ENCODE measurements at regions not wholly inside any gene's neighbourhood (a gene's known extent, or its start where the extent isn't known, plus 50 kb on each side); places are given as distances from the start of the nearest gene placed in this dataset.

DNA sequence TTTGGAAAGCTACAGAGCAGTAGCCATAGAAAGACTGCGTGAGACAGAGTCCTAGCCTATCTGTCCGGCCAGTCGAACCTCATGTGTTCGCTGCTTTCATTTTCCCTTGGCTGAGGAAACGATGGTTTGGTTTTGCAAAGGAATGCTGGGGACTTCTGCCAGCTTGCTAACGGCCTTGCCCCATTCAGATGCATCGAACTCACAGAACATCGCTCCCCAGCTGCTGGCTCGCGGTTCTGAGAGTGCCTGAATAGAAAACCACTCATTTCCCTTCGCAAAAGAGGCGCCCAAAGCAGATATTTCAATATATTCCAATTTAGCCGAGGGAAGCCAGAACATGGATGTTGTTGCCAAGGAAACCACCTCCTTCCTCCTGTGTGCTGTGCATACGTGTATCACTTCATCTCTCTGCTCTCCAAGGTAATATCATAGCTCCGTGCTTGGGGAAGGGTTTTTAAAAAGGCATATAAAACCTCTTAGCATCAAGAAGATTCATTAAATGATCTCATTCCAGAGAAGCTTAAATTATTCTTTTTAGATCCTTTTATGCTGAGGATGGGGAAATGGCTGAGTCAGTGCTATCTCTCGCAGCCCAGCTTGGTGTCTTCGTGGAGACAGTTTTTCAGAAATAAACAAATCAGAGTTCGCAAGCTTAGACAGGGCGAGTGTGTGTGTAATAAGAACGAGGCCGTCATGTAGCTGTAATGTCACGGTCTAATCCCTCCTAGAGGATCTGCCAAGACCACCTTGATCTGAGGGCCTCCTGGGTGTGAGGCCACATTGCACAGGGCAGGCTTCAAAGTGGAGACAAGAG lies 215.2 kb downstream of the RPS24 start:
- DNase-seq (ENCODE audit: low read depth), result no peak

DNA sequence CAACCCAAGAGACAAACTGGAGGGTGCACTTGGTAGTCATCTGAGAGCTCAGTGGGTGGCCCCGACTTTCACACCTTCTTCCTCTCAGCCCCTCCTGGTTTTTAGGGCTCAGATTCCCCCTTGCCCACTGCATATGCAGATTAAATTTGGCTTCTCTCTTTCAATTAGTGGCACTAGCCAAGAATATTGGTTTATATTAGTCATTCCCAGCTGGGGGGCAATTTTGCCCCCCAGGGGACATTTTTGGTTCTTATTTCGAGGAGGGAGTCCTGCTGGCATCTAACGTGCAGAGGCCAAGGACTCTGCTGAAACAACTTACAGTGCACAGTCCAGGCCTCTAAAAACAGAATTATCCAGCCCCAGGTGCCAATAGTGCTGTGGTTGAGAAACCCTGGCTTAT lies 216.0 kb downstream of the RPS24 start:
- DNase-seq (ENCODE audit: low read depth), result no peak

DNA sequence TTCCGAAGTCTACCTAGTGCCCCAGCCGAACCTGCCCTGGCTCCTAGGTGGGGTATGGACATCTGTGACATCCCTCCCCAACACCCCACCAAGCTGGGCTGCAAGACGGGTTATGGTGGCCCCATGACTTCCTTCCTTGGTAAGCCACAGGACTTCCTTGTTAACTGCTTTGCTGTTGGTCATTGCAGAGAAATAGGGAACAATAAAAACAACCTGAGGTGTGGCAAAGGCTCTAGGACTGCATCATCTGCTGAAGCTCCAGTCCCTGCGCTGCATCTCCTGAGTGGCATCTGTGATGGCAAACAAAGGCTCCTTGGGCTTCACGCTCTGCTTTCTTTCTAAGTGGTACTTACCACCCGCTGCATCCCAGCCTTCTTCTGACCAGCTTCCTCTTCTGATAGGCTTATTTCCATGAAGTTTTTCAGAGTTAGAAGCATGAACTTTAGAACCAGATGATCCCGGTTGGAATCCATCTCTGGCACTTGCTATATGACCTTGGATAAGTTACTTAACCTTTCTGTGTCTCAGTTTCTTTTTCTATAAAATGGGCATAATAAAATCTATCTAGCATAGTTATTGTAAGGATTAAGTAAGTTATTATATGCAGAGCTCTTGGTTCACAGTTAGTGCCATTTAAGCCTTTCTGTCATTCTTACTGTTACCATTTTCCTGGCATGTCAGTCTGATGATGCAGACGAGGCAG lies 216.8 kb downstream of the RPS24 start:
- DNase-seq (ENCODE audit: low read depth), result no peak

DNA sequence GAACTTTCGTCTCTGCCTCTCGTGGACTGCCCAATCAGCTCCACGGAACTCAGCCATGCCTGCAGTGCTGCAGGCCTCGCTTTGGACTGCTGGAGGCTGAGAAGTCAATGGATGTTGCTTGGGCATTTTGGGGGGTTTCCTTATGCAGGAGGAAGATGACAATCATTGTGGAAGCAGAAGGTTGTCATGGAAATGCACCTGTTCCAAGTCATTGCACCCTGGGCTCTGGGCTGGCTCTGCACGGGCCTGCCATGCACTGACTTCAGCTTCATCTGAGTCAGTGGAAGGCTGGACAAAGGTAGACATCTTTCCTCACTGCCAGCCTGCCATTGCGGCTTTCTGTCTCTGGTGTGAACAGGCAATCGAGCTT lies 217.3 kb downstream of the RPS24 start:
- no peak for DNase-seq (ENCODE audit: low read depth)

DNA sequence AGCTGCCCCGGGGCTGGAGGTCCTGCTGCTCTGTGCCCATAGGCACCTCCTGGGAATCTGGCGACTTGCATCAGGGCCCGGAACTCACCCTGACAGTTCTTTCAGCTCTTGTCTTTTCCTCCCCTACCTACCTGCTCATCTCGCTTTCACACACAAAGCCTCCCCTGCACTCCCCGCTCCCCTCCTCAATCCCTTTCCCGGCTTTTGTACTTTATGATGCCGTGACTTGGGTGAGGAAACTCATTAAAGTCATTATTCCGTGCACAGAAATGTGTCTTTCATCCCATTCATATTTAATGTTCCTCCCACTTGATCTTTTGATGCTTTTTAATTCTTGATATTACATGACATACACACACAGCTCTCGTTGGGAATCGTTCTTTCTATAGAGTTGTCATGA lies 218.6 kb downstream of the RPS24 start:
- no peak for DNase-seq (ENCODE audit: low read depth)

DNA sequence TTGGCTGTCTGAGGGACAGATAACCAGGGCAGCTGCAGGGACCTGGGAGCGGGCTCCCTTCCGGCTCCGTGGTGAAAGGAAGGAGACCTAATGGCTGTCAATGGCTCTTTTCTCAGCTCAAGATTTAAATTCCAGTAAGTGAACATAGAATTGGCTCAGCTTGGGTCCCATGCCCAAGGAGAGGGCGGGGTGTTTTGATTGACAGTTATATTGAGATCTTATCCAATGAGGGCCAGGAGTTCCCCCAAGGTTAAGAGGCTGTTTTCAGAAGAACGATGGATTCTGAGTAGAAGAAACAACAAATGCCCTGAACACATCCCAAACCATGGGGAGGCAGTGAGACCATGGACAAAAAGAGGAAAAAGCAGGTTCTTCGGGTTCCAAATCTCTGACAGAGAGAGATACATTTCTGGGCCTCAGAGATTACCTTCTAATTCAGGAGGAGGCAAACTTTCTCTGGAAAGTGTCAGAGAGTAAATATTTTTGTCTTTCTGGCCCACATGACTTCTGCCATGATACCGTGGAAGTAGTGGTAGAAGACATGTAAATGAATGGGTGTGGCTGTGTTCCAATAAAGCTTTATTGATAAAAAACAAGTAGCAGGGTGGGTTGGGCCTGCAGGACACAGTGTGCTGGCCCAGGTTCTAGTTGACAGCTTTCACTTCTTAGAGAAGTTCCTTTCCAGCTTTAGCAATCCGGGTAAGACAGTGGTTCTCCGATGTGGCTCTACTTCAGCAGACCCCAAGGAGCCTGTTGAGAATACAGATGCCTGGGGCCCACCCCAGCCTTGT lies 219.6 kb downstream of the RPS24 start:
- no peak for DNase-seq (ENCODE audit: low read depth)

DNA sequence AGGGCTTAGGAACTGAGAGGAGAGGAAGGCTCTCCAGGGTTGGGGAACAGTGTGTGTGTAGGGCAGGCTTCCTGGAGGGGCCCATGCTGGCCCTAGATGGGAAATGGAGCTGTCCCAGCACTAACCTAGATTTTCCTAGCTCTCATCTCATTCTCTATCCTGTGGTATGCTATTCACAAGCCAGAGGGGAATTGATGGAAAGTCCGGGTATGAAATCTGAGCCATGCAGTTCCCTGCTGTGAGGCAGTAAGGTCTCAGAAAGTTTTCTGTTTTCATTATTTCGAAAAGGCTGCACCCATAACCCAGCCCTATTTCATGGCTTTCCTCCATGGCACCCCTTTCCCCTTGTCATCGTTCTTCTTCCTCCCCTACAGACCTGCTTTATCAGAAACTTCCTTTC lies 220.3 kb downstream of the RPS24 start:
- no peak for DNase-seq (ENCODE audit: low read depth)

DNA sequence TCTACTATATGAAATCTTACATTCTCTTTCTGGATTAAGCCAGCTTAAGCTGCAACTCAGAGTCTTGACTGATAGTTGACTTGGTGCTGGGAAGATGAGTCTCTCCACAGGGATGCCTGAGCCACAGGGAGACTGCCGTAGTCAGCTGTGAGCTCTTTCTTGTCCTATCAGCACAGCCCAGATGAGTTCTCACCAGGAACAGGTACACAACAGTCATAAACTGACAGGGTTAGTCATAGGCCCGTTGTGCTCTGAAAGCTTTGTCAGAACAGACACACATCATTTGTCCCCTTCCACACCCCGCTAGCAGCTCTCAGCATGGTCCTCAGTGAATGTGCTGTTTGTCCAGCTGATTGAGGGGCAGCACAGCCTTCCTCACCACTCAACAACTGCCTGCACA lies 221.6 kb downstream of the RPS24 start:
- DNase-seq (ENCODE audit: low read depth), result no peak

DNA sequence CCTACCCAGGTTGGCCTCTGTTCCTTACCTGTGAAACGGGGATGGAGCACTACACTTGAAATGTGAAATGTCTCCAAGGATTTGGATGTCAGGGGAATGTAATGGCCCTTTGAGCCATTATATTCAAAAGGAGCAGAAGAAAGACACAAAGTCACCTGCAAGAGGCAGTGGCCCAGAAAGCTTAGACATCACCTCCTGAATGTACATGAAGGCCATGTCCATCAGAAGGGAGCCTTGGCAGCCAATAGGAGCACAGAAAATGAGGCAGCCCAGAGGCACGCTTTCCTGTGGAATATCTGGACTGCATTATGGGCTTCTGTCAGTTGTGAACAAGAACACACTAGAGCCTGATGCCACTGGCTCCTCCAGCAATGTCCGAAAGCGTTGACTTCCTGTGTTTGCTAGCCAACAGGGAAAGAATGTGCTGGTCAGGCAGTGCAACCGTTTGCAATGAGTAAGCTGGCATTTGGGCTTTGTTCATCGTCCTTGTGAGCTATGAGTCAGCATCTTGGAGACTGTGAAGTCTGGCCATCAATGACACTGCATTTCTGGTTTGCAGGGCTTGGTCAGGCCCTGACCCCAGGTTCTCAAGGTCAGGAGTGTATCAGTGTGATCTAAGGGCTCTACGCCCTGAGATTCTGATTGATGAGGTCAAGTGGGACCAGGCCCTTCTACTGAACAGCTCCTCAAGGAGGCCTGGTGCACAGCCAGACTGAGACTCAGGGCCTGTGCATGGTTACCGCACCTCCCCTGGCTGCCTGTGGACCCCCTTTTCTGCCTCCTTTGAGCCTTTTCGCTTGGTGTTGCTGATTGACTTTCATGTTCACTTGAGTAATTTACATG lies 222.4 kb downstream of the RPS24 start:
- DNase-seq (ENCODE audit: low read depth), result peak; percentile 92

DNA sequence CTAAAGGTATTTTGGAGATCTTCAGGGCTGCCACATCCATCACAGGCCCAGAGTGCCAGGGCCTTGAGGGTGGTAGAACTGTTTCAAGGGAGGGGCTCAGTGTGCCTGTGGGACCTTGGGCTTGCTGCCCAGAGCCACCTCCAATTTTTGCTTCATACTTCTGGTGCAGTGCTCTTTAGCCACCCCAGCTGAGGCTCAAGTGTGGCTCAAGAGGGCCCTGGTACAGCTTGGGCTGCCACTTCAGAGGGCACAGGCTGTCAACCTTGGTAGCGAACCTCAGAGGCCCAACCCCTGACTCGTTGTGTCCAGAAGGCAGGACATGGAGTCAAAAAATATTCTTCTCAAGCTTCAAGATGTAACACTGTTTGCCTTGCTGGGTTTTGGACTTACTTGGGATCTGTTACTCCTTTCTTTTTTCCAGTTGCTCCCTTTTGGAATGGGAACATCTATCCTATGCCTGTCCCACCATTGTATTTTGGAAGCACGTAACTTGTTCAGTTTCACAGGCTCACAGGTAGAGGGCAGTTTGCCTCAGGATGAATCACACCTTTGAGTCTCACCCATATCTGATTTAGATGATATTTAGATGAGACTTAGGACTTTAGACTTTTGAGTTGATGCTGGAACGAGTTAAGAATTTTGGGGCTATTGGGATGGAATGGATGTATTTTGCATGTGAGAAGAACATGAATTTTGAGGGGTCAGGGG lies 224.8 kb downstream of the RPS24 start:
- no peak for DNase-seq (ENCODE audit: low read depth)

DNA sequence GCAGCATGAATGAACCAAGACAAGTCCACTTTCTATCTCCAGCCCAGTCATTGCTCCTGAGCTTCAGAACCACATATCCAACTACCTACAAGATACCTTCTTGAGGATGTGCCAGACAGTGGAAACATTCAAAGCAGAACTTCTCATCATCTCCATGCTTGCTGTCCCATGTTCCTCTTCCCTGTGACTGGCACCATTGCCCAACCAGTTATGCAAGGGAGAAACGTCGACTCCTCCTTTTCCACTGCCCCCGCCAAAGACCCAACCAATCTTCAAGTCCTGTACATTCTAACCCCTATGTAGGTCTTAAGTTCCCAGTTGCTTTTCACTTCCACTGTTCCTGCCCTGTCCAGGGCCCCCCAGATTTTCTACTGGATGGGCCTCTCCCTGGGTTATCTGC lies 225.7 kb downstream of the RPS24 start:
- no peak for DNase-seq (ENCODE audit: low read depth)

DNA sequence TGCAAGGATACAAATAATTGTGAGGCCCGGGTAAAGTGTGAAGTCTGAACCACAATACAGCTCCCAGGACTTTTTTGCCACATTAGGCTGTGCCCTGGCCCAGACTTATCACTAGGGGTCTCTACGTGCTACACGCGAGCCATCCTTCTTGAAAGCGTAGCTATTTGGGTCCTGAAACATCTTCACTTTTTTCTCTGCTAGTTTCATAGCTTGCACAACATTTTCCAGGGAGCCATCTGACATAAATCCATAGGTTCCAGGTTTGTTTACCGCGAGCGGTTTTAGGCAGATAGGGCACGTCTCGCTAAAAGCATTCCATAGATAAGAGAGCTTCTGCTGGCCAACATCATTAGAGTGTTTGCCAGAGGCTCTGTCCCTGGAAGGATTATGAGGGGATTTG lies 226.5 kb downstream of the RPS24 start:
- no peak for DNase-seq (ENCODE audit: low read depth)

DNA sequence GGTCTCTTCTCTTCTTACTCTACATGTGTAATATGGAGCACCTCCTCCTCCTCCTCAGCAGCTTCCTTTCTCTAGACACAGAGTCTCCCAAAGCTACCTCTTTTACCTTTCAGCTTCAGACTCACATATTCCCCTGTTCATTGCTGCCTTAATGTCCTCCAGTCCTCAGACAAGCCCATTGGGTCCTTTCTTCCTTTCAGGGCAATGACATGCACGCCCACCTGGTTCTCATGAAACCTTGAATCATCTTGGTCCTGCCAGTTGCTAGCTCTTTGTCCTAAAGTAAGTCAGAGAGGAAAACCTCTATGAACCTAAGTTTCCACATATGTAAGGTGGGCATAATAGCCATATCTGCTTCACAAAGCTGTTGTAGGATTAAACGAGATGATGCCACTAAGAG lies 227.0 kb downstream of the RPS24 start:
- no peak for DNase-seq (ENCODE audit: low read depth)

DNA sequence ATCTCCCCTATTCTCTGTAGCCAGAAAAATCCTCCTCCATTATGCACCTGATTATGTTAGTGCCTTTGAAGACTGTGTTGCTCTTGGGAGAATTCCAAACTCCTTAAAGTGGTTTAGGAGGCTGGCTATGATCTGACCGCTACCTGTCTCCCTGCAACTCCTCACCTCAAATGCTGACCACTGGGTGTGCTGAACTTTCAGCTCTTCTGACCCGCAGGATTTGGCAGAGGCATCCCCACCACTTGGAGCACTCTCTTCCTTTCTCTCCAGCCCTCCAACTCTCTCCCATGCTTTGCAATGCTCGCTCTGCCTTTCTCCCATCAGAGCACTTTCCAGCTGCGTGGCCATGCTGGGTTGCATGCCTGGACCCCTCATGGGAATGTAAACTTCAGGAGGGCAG lies 227.6 kb downstream of the RPS24 start:
- DNase-seq (ENCODE audit: low read depth), result no peak

DNA sequence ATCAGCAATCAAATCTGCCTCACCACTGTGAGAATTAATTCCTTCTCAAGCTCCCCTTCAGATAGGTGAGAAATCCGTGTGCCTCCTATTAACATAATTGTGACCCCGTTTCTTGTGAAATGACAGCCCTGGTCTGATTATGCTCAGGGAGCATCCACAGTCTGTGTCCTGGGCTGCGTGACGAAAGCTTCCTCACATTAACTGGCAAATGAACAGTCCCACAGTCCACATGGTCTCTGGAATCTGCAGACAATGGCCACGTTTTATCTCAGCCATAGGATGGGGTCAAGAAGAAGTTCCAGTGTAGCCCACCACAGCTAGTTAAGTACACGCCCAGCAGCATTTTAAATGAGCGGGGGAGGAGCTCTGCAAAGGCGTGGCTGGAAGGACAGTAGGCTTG lies 229.2 kb downstream of the RPS24 start:
- no peak for DNase-seq (ENCODE audit: low read depth)

DNA sequence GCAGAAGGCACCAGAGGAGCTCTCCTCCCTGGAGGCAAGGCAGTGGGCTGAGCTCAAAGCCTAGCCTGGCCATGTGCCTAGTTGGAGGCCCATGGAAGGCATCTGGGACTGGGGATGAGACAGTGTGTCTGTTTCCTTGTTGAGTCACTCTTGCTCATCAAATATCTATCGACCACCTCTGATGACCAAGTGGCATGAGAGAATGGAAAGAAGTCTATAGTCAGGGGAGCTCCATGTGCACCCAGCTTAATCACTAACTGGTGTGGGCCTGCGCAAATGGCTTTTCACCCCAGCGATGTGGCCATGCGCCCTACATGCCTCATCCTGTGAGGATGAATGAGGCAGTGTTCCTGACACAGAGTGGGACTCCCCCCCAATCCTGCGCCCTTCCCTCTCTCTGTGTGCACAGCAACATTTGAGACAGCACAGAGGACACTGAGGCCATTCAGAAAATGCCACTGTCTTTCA lies 229.9 kb downstream of the RPS24 start:
- DNase-seq (ENCODE audit: low read depth), result no peak

DNA sequence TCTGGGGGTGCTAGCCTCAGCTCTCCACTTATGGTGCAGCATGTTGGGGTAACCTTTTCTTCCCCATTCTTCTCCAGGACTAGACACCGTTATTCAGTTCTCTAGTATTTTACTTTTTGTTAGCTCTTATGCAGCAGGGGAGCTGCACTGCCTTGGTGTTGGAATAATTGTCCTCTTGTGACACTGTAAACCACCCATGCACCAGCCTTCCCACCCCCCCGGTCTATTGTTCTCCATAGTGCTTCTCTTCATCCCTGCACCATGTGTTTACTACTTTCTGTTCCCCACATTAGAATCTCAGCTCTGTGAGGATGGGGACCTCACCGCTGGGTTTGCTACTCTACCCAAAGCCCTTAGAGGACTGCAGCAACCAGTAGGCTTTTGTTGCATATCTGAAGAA lies 230.7 kb downstream of the RPS24 start:
- DNase-seq (ENCODE audit: low read depth), result no peak

DNA sequence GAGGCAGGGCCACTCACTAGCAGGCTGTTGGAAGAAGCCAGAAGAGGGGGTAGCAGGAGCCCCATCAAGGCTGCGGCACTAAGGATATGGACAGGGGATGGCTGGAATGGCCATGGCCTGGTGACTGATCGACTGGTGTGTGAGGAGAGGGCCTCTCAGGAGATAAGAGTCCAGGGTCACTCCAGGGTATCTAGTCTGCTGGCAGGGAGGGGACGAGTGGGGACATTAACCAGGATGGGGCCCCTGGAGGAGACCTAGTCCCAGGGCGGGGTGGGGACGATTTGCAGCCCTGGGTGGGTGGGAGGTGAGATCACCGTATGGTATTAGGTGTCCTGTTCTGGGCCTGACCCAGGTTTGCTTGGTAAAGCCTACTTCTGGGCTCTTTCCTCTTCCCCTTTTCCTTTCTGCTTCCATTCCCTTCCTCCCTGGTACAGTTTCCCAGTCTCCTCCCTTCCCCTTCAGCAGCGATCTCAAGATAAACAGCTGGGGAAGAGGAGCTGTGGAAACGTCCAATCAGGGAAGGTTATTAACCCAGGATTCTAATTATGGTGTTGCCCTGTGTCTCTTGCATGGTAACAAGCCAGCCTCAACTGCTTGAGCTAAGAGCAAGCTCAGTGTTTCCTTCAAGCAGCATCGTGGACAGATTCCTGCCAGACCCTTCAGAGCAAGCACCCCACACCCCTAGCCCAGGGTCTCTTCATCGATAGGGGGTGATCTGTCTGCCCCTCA lies 233.2 kb downstream of the RPS24 start:
- DNase-seq (ENCODE audit: low read depth), result no peak

DNA sequence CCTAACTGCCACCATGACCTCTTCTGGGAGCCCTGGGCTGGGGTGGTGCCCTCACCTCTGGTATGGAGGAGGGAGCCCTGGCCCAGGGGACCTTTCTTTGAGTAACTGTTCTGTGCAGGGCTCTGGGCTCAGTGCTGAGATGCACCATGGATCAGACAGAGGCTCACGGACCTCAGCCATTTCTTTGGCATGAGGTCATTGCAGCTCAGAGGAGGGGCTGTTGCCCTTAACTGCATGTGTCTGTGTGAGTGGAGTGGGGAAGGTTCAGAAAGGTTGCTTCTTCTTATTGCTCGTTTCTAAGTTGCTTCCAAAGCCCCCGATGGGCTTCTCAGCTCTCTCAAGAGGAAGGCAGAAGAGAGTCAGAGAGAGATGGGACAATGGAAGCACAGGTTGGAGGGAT lies 233.9 kb downstream of the RPS24 start:
- no peak for DNase-seq (ENCODE audit: low read depth)

DNA sequence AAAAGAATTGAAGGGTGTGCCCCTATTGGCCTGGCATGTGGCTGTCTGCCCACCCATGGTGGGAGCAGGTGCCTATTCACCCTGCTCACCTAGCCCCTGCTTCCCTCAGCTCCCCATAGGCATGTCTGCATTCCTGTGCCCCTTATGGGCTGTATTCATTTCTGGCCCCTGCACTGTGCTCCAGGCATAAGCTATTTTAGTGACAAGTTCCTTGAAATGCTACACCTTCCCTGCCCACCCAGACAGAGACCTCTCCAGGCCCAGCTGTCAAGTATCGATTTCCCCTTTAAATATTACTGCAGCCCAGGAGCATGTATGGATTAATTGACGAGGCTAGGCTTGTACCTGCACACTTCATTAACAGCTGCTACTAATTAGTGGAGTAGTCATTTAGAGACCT lies 235.4 kb downstream of the RPS24 start:
- DNase-seq (ENCODE audit: low read depth), result no peak

DNA sequence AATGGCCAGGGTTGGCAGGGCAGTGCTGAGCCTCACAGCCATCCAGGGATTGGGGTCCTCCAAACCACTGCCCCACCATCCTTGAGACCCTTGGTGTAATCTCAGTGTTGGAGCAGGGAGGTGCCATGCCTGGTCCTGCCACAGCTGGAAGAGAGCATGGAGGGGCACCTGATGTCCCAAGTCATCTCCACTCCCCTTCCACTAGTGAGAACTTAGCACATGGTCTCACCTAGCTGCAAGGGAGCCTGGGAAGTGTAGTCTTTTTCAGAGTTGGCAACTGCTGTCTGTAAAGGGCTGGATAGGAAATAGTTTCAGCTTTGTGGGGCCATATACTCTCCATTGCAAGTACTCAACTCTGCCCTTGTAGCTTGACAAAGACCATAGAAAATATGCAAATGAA lies 238.7 kb downstream of the RPS24 start:
- no peak for DNase-seq (ENCODE audit: low read depth)

All from non-pigmented ciliary epithelial cell (primary cell).